ENCODE measurements at regions not wholly inside any gene's neighbourhood (a gene's known extent, or its start where the extent isn't known, plus 50 kb on each side); places are given as distances from the start of the nearest gene placed in this dataset.

DNA sequence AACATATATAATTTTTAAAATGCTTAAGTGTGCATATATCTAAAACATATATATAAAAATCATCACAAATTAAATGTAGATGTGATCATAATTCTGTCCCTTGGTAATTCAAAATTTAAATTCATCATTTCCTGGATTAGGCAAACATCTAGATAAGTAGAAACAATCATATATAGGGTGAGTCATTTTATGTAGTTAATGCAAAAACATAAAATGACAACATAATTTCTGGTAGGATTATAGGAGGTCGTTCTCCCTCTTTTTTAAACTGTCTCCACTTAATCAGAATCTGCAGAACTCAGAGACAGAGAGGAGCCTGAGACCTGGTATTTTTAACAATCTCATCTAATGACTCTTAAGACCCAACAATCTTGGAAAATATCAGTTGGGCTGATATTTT is 333.4 kb downstream of the KCTD12 start:
- H3K4me1 ChIP-seq (ENCODE audit: control insufficient read depth in 5 of 5, insufficient read depth in 5 of 5, low read length in 5 of 5), result peaks cover 0 to 10% (median 0%) of the 10 kb centered on the region in 5 donors
- TF ChIP-seq CTCF (IDR thresholded peaks at IDR 0.05; ENCODE audit: control extremely low read depth, extremely low read depth), result no peak
- WGBS, 2 donors, result 71 to 76% methylated on average over 1 of the region's 1 CpG
- no peak overlapping the region for H3K9ac ChIP-seq (ENCODE audit: insufficient read depth in 1 of 2, low read length in 2 of 2)
- no peak overlapping the region for H3K27ac ChIP-seq (ENCODE audit: low read depth in 1 of 2, low read length in 1 of 2)
- DNase-seq (peak in 2 of 3 donors; percentile 27 to 37), ATAC-seq (ENCODE audit: insufficient read depth, low FRiP score) (no peak)
- H3K27me3 ChIP-seq (ENCODE audit: control insufficient read depth in 3 of 3, insufficient read depth in 3 of 3, low read length in 2 of 3), result no peaks in the 10 kb centered on the region
- no peak overlapping the region for H3K4me3 ChIP-seq
- no peaks in the 10 kb centered on the region for H3K36me3 ChIP-seq (ENCODE audit: control insufficient read depth in 4 of 4, insufficient read depth in 4 of 4, low read length in 4 of 4)
- no peaks in the 10 kb centered on the region for H3K9me3 ChIP-seq (ENCODE audit: control insufficient read depth in 4 of 4, insufficient read depth in 3 of 4, low read length in 3 of 4)

DNA sequence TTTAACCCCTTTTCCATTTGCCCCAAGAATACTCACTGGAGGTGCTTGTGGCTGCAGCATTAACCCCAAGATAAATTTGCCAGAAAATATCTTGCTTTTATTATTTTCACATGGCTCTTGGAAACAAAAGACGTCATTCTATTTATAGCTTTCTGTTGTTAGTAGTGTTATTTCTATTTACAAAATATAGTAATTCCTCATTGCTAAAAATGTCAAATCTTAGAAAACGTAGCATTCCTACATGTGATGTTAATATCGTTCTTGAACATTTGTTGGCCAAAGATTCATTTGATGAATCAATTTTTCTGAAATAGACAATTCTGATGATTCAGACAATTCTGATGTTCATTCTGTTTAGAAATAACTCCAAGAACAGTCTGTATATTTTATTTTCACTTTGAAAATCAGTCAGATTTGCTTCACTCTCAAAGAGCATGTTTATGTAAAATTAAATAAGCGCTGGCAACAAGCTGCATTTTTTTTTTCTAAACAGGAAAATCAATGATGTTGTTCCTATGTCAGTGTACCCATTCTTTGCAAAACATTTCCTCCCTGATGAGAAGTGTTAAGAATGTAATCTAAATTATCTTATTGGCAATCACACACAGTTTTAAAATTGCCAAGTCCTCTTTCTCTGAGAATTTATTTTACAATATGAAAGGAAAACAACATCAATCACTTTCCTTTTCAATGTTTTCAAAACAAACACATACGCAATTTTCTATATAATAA is 334.0 kb downstream of the KCTD12 start:
- WGBS, 2 donors, result 58 to 69% methylated on average over 5 of the region's 5 CpGs
- Histone ChIP-seq H3K9ac (ENCODE audit: insufficient read depth in 1 of 2, low read length in 2 of 2) (no peak overlapping the region), H3K27me3 (ENCODE audit: control insufficient read depth in 3 of 3, insufficient read depth in 3 of 3, low read length in 2 of 3) (no peaks in the 10 kb centered on the region), H3K27ac (ENCODE audit: low read depth in 1 of 2, low read length in 1 of 2) (no peak overlapping the region), H3K36me3 (ENCODE audit: control insufficient read depth in 4 of 4, insufficient read depth in 4 of 4, low read length in 4 of 4) (no peaks in the 10 kb centered on the region), H3K4me3 (no peak overlapping the region), H3K4me1 (ENCODE audit: control insufficient read depth in 5 of 5, insufficient read depth in 5 of 5, low read length in 5 of 5) (peaks cover 0 to 10% (median 0%) of the 10 kb centered on the region in 5 donors), H3K9me3 (ENCODE audit: control insufficient read depth in 4 of 4, insufficient read depth in 3 of 4, low read length in 3 of 4) (no peaks in the 10 kb centered on the region)
- no peak for TF ChIP-seq CTCF (IDR thresholded peaks at IDR 0.05; ENCODE audit: control extremely low read depth, extremely low read depth)
- ATAC-seq (ENCODE audit: insufficient read depth, low FRiP score) (no peak), DNase-seq (peak in 2 of 3 donors; percentile 64 to 75)

DNA sequence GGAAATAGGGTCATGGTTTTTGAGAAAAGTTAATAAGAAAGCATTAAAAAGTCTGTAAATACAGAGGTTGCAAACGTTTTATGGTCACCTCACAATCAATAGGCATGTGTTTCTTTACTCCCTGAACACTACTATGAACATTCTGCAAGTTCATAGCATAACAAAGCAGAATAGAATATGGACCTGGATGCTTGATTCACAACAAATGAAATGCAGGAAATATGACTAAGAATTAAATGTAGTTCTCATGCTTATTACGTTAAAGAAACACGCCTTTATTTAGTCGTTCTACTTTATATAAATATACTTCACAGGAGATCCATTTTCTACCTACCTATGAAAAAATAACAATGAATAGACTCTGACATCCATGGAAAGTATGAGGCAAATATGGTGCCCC is 344.0 kb downstream of the KCTD12 start:
- Histone ChIP-seq H3K9me3 (ENCODE audit: control insufficient read depth in 4 of 4, insufficient read depth in 3 of 4, low read length in 3 of 4) (peaks cover 0 to 3% (median 0%) of the 10 kb centered on the region in 4 donors), H3K4me1 (ENCODE audit: control insufficient read depth in 5 of 5, insufficient read depth in 5 of 5, low read length in 5 of 5) (no peaks in the 10 kb centered on the region), H3K9ac (ENCODE audit: insufficient read depth in 1 of 2, low read length in 2 of 2) (no peak overlapping the region), H3K27ac (ENCODE audit: low read depth in 1 of 2, low read length in 1 of 2) (no peak overlapping the region), H3K27me3 (ENCODE audit: control insufficient read depth in 3 of 3, insufficient read depth in 3 of 3, low read length in 2 of 3) (no peaks in the 10 kb centered on the region), H3K4me3 (no peak overlapping the region), H3K36me3 (ENCODE audit: control insufficient read depth in 4 of 4, insufficient read depth in 4 of 4, low read length in 4 of 4) (no peaks in the 10 kb centered on the region)
- ATAC-seq (ENCODE audit: insufficient read depth, low FRiP score) (no peak), DNase-seq (no peak)
- 73 to 81% methylated on average over 4 of the region's 4 CpGs for WGBS, 2 donors
- TF ChIP-seq CTCF (IDR thresholded peaks at IDR 0.05; ENCODE audit: control extremely low read depth, extremely low read depth), result no peak

GRCh38 chr13:76538004-76538403 is 348.2 kb downstream of the KCTD12 start:
- no peak overlapping the region for H3K27ac ChIP-seq (ENCODE audit: low read depth in 1 of 2, low read length in 1 of 2)
- H3K9me3 ChIP-seq (ENCODE audit: control insufficient read depth in 4 of 4, insufficient read depth in 3 of 4, low read length in 3 of 4), result peaks cover 0 to 4% (median 0%) of the 10 kb centered on the region in 4 donors
- no peak for DNase-seq
- ATAC-seq (ENCODE audit: insufficient read depth, low FRiP score), result no peak
- no peak overlapping the region for H3K9ac ChIP-seq (ENCODE audit: insufficient read depth in 1 of 2, low read length in 2 of 2)
- no peaks in the 10 kb centered on the region for H3K4me1 ChIP-seq (ENCODE audit: control insufficient read depth in 5 of 5, insufficient read depth in 5 of 5, low read length in 5 of 5)
- WGBS, 2 donors, result 87 to 91% methylated on average over 3 of the region's 3 CpGs
- TF ChIP-seq CTCF (IDR thresholded peaks at IDR 0.05; ENCODE audit: control extremely low read depth, extremely low read depth), result no peak
- H3K4me3 ChIP-seq, result no peak overlapping the region
- H3K27me3 ChIP-seq (ENCODE audit: control insufficient read depth in 3 of 3, insufficient read depth in 3 of 3, low read length in 2 of 3), result no peaks in the 10 kb centered on the region
- H3K36me3 ChIP-seq (ENCODE audit: control insufficient read depth in 4 of 4, insufficient read depth in 4 of 4, low read length in 4 of 4), result no peaks in the 10 kb centered on the region

Measured in lung (tissue), 11 donors.